Astrocyte (in vitro differentiated cells and primary cell): ENCODE measurements at regions not wholly inside any gene's neighbourhood (a gene's known extent, or its start where the extent isn't known, plus 50 kb on each side); places are given as distances from the start of the nearest gene placed in this dataset.

Source experiments
- DNase-seq: peaks from one replicate; pipeline ENCODE4 v3.0.0-alpha.2; 2010; ENCODE audit warnings: low read depth
- FAIRE-seq: peaks from 2 replicates; lab custom pipeline; 2011; peaks lifted over from hg19 to GRCh38; lab: Jason Lieb, UNC
- H2AFZ ChIP-seq: 2 replicates; pipeline ENCODE4 v1.6.0; 2012; ENCODE audit warnings: low read depth, low read length, inconsistent platforms
- H3K27ac ChIP-seq: 2 replicates; pipeline ENCODE4 v1.5.1; 2011; ENCODE audit warnings: low read depth, low read length, inconsistent platforms
- H3K27me3 ChIP-seq: 2 replicates; pipeline ENCODE4 v1.6.0; 2011; ENCODE audit warnings: low read length, inconsistent platforms; ENCODE audit not compliant: insufficient read depth
- H3K36me3 ChIP-seq: 2 replicates; pipeline ENCODE4 v1.5.1; 2011; ENCODE audit warnings: low read length, inconsistent platforms; ENCODE audit not compliant: insufficient read depth
- H3K4me1 ChIP-seq: 2 replicates; pipeline ENCODE4 v1.5.1; 2011; ENCODE audit warnings: low read length, inconsistent platforms; ENCODE audit not compliant: insufficient read depth
- H3K4me2 ChIP-seq: 2 replicates; pipeline ENCODE4 v1.6.0; 2012; ENCODE audit warnings: low read length, inconsistent platforms
- H3K4me3 ChIP-seq: 2 replicates; pipeline ENCODE4 v1.5.1; 2011; ENCODE audit warnings: low read depth, mild to moderate bottlenecking, low read length, inconsistent platforms; ENCODE audit not compliant: insufficient read depth
- H3K79me2 ChIP-seq: 2 replicates; pipeline ENCODE4 v1.6.0; 2012; ENCODE audit warnings: mild to moderate bottlenecking, low read length, inconsistent platforms; ENCODE audit not compliant: insufficient read depth
- H3K9ac ChIP-seq: 2 replicates; pipeline ENCODE4 v1.6.0; 2012; ENCODE audit warnings: mild to moderate bottlenecking, low read length, inconsistent platforms
- H3K9me3 ChIP-seq: 2 replicates; pipeline ENCODE4 v1.5.1; 2012; ENCODE audit warnings: low read depth, mild to moderate bottlenecking, low read length, inconsistent platforms; ENCODE audit not compliant: insufficient read depth
- H4K20me1 ChIP-seq: 2 replicates; pipeline ENCODE4 v1.6.0; 2012; ENCODE audit warnings: low read length, inconsistent platforms; ENCODE audit not compliant: insufficient read depth
- H3K27ac Mint-ChIP-seq: one replicate; pipeline ENCODE4 v1.8.0; 2021; ENCODE audit warnings: mild to moderate bottlenecking, mixed read lengths; ENCODE audit not compliant: unreplicated experiment
- H3K27me3 Mint-ChIP-seq: one replicate; pipeline ENCODE4 v1.8.0; 2021; ENCODE audit warnings: low read depth, mixed read lengths; ENCODE audit not compliant: unreplicated experiment
- H3K36me3 Mint-ChIP-seq: one replicate; pipeline ENCODE4 v1.8.0; 2021; ENCODE audit warnings: low read depth, mixed read lengths; ENCODE audit not compliant: unreplicated experiment
- H3K4me1 Mint-ChIP-seq: one replicate; pipeline ENCODE4 v1.8.0; 2021; ENCODE audit warnings: low read depth, mixed read lengths; ENCODE audit not compliant: unreplicated experiment
- H3K4me3 Mint-ChIP-seq: one replicate; pipeline ENCODE4 v1.8.0; 2021; ENCODE audit warnings: mild to moderate bottlenecking, moderate library complexity, mixed read lengths; ENCODE audit not compliant: unreplicated experiment
- H3K9me3 Mint-ChIP-seq: one replicate; pipeline ENCODE4 v1.8.0; 2021; ENCODE audit warnings: mild to moderate bottlenecking, mixed read lengths; ENCODE audit not compliant: unreplicated experiment
- CTCF ChIP-seq: IDR thresholded peaks from 2 replicates; pipeline ENCODE4 v1.5.1; 2011; ENCODE audit warnings: low read depth, mild to moderate bottlenecking, inconsistent platforms, low read length, moderate library complexity; ENCODE audit not compliant: insufficient read depth
- EZH2 ChIP-seq: IDR thresholded peaks from 2 replicates; pipeline ENCODE4 v1.6.1; 2012; ENCODE audit warnings: mild to moderate bottlenecking, low read length, inconsistent platforms; ENCODE audit not compliant: insufficient read depth

- H3K9me3 Mint-ChIP-seq = peaks cover 2% of the 10 kb centered on the region
- H3K4me1 ChIP-seq = no peaks in the 10 kb centered on the region
- no peak overlapping the region for H3K4me3 Mint-ChIP-seq
Measured at GRCh38 chr4:187937557-187937956, 58.0 kb upstream of the ZFP42 start.

GRCh38 chr4:187940299-187940698, 55.3 kb upstream of the ZFP42 start:
- Mint-ChIP-seq H3K27me3 (no peaks in the 10 kb centered on the region), H3K4me1 (no peaks in the 10 kb centered on the region), H3K27ac (no peak overlapping the region), H3K9me3 (peaks cover 2% of the 10 kb centered on the region), H3K36me3 (no peaks in the 10 kb centered on the region), H3K4me3 (no peak overlapping the region)
- no peak overlapping the region for H2AFZ ChIP-seq
- H3K9me3 ChIP-seq = peaks cover 3% of the 10 kb centered on the region
- H3K9ac ChIP-seq = no peak overlapping the region
- no peak for TF ChIP-seq CTCF
- TF ChIP-seq EZH2 = no peak
- H3K4me1 ChIP-seq = no peaks in the 10 kb centered on the region
- no peak overlapping the region for H3K4me2 ChIP-seq
- H3K27ac ChIP-seq = no peak overlapping the region
- DNase-seq (no peak), FAIRE-seq (no peak)
- H3K27me3 ChIP-seq = no peaks in the 10 kb centered on the region
- no peaks in the 10 kb centered on the region for H3K36me3 ChIP-seq
- H3K4me3 ChIP-seq = no peak overlapping the region
- no peaks in the 10 kb centered on the region for H3K79me2 ChIP-seq
- H4K20me1 ChIP-seq = no peaks in the 10 kb centered on the region

More at GRCh38 chr4:187937557-187937956, 58.0 kb upstream of the ZFP42 start:
- H3K36me3 Mint-ChIP-seq = no peaks in the 10 kb centered on the region
- FAIRE-seq = no peak
- Histone ChIP-seq H3K27ac (no peak overlapping the region), H3K79me2 (no peaks in the 10 kb centered on the region), H3K4me3 (no peak overlapping the region), H3K9me3 (peaks cover 3% of the 10 kb centered on the region), H3K9ac (no peak overlapping the region), H2AFZ (no peak overlapping the region), H4K20me1 (no peaks in the 10 kb centered on the region), H3K27me3 (no peaks in the 10 kb centered on the region), H3K36me3 (no peaks in the 10 kb centered on the region), H3K4me2 (no peak overlapping the region)
- no peak overlapping the region for H3K27ac Mint-ChIP-seq
- no peak for DNase-seq
- TF ChIP-seq CTCF (no peak), EZH2 (no peak)
- H3K4me1 Mint-ChIP-seq = no peaks in the 10 kb centered on the region
- H3K27me3 Mint-ChIP-seq = no peaks in the 10 kb centered on the region

GRCh38 chr4:187942968-187943367, 52.6 kb upstream of the ZFP42 start:
- TF ChIP-seq EZH2 = no peak
- TF ChIP-seq CTCF = no peak
- Histone ChIP-seq H3K4me3 (no peak overlapping the region), H3K9me3 (no peaks in the 10 kb centered on the region), H3K4me2 (no peak overlapping the region), H3K4me1 (no peaks in the 10 kb centered on the region), H3K9ac (no peak overlapping the region), H4K20me1 (no peaks in the 10 kb centered on the region), H3K79me2 (no peaks in the 10 kb centered on the region), H2AFZ (no peak overlapping the region), H3K27me3 (no peaks in the 10 kb centered on the region), H3K36me3 (no peaks in the 10 kb centered on the region), H3K27ac (no peak overlapping the region)
- Mint-ChIP-seq H3K4me1 (no peaks in the 10 kb centered on the region), H3K4me3 (no peak overlapping the region), H3K27me3 (no peaks in the 10 kb centered on the region), H3K9me3 (peaks cover 2% of the 10 kb centered on the region), H3K36me3 (no peaks in the 10 kb centered on the region), H3K27ac (no peak overlapping the region)
- FAIRE-seq (no peak), DNase-seq (no peak)
